Glomerular endothelial cell (primary cell): ENCODE measurements at regions not wholly inside any gene's neighbourhood (a gene's known extent, or its start where the extent isn't known, plus 50 kb on each side); places are given as distances from the start of the nearest gene placed in this dataset.
A peak's percentile ranks its signal among the peaks of the same experiment; 100 is the strongest.

Source experiments
- DNase-seq: peaks from one replicate; pipeline ENCODE4 v3.0.0-alpha.2; 2011; ENCODE audit warnings: low read depth, low spot score; ENCODE audit errors: extremely low read depth

DNA sequence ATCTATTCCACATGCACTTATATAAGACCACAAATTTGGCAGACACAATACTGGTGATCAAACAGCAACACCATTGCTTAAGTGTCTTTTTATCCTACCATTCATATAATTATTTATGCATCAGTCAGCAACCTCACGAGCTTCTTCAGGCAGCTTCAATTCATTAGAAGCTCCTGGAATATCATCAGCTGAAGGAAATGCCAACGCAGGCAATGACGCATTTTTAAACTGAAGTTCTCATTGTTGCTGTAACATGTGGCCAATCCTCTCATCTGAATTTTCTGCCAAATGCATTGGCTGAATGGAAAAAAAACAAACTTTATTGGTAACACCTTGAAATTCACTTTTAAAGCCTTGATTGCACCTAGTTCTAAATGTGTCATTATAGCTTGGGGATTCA lies 376.4 kb upstream of the RGMB start:
- DNase-seq: peak; percentile 14

DNA sequence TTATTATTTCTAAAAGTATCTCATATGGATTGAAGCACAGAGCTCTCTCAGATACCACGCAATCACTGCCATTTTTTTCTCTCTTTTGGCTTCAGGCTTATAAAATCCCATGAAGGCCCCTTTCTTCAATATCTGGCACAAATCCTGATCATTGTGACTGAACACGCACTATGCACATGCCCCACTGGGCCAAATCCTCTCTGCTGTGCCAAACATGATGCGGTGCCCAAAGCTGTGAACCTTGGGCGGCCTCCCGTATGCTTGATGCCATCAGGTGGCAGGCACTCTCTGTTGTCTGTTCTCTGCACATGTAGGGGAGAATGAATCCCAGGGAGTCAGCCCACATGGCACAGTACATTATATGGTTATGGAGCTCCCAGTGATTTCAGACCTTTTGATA lies 375.0 kb upstream of the RGMB start:
- no peak for DNase-seq

- DNase-seq: no peak
Observed at GRCh38 chr5:98401656-98402055, 371.8 kb upstream of the RGMB start.

GRCh38 chr5:98402130-98402529 lies 371.3 kb upstream of the RGMB start:
- DNase-seq: no peak

DNA sequence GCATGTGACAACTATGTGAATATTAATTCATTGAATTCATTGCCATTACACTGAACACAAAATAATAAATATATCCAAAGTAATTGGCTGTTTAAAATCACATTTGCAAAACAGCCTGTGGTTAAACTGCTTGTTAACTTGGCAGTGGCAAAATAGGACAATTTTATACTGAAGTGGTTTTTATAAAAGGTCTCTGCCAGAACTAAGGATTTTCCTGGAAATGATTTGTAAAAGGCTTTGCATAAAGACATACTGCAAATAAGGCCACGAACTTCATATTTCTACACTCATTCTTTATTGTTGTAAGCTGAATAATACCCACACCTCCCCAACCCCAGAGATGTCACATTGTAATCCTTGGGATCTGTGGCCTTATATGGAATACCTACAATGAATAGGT lies 370.3 kb upstream of the RGMB start:
- DNase-seq: no peak

GRCh38 chr5:98414938-98415337 lies 358.5 kb upstream of the RGMB start:
- no peak for DNase-seq

GRCh38 chr5:98415663-98416062 lies 357.8 kb upstream of the RGMB start:
- no peak for DNase-seq

GRCh38 chr5:98416541-98416940 lies 356.9 kb upstream of the RGMB start:
- DNase-seq: no peak

DNA sequence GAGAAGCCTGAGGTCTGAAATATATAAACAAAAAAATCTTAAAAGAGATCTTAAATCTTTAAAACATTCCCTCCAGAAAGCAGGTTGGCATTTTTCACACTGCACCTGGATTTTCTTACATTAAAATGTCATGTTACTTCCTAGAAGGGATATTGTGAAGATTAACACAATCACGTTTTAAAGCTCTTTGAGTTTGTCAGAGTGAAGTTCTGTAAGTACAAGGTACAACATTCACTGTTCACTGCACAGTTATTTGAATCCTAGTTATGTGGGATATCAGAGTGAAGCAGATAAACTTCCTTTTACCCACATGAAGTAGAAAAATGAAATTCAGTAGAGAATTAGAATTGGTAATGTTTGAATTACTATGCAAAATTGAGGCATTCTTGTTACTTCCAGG lies 353.6 kb upstream of the RGMB start:
- no peak for DNase-seq

- DNase-seq: no peak
Observed at GRCh38 chr5:98424681-98425450, 348.6 kb upstream of the RGMB start.

DNA sequence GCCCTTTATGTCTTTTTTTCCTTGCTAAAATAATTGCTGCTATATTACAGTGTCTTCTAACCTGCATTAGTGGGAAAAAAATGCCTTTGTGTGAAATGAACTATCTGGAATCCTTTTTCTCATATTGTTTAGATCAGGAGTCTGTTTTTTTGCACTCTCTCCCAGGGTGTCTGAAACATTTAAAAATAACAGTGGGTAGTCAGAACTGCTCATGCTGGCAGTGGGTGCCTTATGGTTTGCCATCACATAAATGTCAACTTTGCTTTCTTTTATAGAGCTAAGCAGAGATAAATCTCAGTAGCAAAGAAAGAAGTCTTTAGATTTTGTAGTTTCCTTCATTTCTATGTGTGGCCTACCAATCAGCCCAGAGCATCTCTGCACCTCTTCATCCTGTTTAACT lies 347.8 kb upstream of the RGMB start:
- no peak for DNase-seq

DNA sequence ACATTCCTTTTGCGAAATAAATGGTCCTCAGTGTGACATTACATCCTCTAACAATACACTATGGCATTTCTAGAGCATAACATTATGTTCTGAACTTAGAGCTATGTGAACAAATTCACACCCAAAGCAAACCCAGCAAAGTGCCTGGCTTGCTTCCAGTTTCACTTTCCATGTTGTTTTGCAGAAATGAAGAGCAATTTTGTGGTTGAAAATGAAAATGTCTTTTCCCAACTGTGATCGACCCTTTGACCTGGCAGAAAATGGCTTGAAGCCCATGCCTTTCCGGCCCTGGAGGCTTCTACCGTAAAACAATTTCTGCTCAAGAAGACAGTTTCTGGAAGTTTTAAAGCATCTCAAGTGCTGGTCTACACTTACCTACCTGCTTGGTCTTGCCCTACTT lies 344.7 kb upstream of the RGMB start:
- DNase-seq: no peak

- no peak for DNase-seq
Observed at GRCh38 chr5:98432378-98432777, 341.1 kb upstream of the RGMB start.

- DNase-seq: no peak
Observed at GRCh38 chr5:98433022-98433421, 340.4 kb upstream of the RGMB start.

- DNase-seq: no peak
Observed at GRCh38 chr5:98433673-98434072, 339.8 kb upstream of the RGMB start.

DNA sequence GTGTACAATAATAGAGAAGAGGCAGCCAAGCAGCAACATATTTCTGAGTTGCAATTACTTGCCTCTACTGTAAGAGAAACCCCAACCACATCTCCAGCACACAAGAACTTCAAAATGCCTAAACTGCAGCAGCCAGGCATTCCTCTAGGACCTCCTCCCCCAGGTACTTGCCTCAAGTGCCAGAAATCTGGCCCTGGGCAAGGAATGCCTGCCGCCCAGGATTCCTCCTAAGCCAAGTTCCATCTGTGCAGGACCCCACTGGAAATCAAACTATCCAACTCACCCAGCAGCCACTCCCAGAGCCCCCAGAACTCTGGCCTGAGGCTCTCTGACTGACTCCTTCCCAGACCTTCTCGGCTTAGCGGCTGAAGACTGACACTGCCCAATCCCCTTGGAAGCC lies 336.8 kb upstream of the RGMB start:
- no peak for DNase-seq

DNA sequence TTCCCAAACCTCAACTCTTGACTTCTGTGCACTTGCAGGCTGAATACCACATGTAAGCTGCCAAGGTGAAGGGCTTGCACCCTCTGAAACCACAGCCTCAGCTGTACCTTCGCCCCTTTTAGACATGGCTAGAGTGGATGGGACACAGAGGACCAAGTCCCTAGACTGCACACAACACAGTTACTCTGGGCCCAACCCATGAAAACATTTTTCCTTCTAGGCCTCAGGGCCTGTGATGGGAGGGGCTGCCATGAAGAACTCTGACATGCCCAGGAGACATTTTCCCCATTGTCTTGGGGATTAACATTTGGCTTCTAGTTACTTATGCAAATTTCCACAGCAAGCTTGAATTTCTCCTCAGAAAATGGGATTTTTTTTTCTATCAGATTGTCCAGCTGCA lies 331.0 kb upstream of the RGMB start:
- no peak for DNase-seq

GRCh38 chr5:98443881-98444280 lies 329.6 kb upstream of the RGMB start:
- no peak for DNase-seq

- DNase-seq: no peak
Observed at GRCh38 chr5:98453296-98453695, 320.2 kb upstream of the RGMB start.

GRCh38 chr5:98454407-98454806 lies 319.1 kb upstream of the RGMB start:
- no peak for DNase-seq

DNA sequence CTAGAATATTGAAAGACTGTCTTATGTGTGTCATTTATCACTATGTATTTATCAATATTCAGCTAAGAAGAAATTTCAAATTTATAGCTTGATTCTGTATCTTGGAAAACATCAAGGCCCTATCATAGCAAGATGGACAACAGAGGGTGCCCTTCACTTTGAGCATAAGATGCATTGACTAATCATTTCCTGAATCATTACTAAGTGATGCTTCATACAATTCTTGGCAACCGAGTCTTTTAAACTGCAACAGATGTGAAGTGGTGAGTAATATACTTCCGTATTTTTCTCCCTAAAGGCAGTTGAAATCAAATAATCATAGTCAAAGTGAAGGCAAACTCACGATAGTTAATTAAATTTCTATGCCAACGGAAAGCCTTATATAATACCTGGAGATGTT lies 318.6 kb upstream of the RGMB start:
- peak; percentile 52 for DNase-seq

DNA sequence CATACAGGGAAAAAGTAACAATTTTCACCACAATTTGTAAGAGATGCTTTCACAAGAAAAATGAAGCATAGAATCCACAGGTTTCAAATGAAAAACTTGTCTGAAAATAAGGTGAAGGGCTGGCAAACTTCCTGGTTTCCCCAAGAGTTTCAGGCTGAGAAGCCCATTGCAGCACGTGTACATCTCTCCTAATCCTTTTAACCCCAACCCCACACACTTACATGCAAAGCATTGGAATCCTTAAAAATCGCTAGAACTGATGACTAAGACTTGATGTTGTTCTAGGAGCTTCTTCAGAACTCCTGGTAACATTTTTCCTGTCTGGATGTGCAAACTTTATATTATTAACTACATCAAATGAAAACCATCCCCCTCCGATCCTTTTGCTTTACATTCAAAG lies 317.8 kb upstream of the RGMB start:
- no peak for DNase-seq

DNA sequence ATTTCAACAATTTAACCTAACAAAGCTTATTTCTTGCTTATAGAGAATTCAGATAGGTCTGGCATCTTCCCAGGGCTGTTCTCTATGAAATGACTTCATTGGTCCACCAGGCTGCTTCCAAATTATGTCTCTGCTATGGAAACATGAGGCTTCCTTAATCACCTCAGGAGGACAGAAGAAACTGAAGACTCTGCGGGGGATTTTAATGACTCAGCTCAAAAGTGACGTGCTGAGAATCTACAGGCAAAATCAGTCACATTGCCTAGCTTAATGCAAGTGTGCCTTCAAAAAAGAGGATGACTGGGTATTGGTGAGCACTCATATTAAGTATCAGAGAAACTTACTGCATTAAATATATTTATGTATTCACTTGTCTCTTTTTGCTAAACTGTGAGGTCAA lies 315.5 kb upstream of the RGMB start:
- DNase-seq: no peak
